IPS-11a (cell line): ENCODE measurements at regions not wholly inside any gene's neighbourhood (a gene's known extent, or its start where the extent isn't known, plus 50 kb on each side); places are given as distances from the start of the nearest gene placed in this dataset.

ENCODE experiments used
- H3K4me3 ChIP-seq: one replicate; pipeline ENCODE4 v1.5.1; 2013; ENCODE audit warnings: low read depth, low read length, control low read depth

DNA sequence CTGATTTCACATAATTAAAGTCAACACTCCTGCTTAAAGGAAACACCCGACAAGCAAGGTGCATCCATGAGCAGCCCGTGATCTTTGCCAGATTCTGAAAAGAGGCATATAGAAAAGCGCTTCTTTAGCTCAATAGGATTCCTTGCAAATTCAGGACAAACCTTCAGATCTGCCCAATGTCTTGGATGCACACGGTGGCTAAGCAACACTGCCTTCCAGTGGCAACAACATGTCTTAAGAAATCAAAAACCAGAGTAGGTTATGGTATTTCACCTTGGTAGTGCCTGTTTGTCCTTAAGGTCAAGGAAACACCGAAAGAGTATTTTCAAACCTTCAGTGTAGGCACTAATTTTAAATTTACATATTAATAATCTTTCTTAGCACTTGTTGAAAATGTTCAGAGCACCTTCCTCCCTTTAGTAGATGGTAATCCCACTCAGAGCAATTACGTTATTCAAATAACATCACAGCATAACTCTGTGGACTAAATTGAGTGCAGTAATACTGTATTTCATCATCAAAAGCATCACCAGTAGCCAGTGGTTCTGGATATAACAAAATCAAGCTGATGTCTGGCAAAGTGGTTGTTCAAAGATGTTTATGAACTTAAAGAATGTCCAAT, 58.0 kb upstream of the CDKN3 start:
- no peak overlapping the region for H3K4me3 ChIP-seq

DNA sequence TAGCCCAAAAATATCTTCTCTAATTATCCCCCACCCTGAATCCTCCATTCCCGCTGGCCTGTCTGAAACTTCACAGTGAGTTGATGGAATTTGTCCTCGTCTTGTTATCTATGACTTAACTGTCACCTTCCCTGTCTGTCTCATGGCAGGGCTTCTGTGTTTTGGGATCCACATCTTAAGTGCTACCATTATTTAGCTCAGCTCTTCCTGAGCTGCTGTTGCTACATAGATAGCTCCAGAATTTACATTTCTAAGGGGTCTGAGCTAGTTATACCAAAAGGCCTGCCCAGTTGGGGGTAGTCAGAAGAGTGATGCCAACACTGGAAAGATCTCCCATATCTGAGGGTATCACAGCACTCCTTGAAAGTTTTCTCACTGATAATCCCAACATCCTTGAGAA, 57.0 kb upstream of the CDKN3 start:
- H3K4me3 ChIP-seq = no peak overlapping the region

DNA sequence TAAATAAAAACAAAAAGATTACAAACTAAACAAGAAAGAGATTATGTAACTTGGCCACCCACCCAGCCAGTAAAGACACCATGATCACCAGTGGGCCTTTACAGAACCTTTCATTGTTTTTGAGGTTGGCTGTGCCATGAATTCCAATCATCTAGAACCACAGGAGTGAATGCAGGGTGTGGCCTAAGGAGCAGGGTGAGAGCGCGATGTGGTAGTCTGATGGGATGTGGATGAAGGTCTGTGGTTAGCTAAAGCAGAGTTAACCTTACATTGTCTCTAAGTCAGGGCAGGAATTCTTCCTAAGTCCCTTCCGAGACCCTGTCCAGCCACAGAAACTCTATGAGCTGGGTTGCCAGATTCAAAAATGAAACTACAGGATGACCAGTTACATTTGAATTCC, 54.0 kb upstream of the CDKN3 start:
- no peak overlapping the region for H3K4me3 ChIP-seq

- no peak overlapping the region for H3K4me3 ChIP-seq
Observed at GRCh38 chr14:54343272-54344121, 53.3 kb upstream of the CDKN3 start.

- no peak overlapping the region for H3K4me3 ChIP-seq
Observed at GRCh38 chr14:54344445-54344844, 52.4 kb upstream of the CDKN3 start.

- no peak overlapping the region for H3K4me3 ChIP-seq
Observed at GRCh38 chr14:54346257-54346656, 50.5 kb upstream of the CDKN3 start.
